GM12864 (cell line): ENCODE measurements at regions not wholly inside any gene's neighbourhood (a gene's known extent, or its start where the extent isn't known, plus 50 kb on each side); places are given as distances from the start of the nearest gene placed in this dataset.

Source experiments
- DNase-seq: peaks from one replicate; pipeline ENCODE4 v3.0.0-alpha.2; 2011; ENCODE audit warnings: low read depth
- H3K4me3 ChIP-seq: 2 replicates; pipeline ENCODE4 v1.5.1; 2011; ENCODE audit warnings: mild to moderate bottlenecking, low read depth, low read length, control low read depth
- CTCF ChIP-seq: IDR thresholded peaks from 2 replicates; pipeline ENCODE4 v1.5.1; 2011; ENCODE audit warnings: low read depth, mild to moderate bottlenecking, moderate library complexity, low read length, control low read depth, inconsistent platforms; ENCODE audit errors: missing control alignments

- H3K4me3 ChIP-seq: no peak overlapping the region
- DNase-seq: no peak
- no peak for TF ChIP-seq CTCF
Measured at GRCh38 chr5:152221721-152222629, 183.1 kb downstream of the NMUR2 start.

- H3K4me3 ChIP-seq: no peak overlapping the region
- TF ChIP-seq CTCF: no peak
- DNase-seq: no peak
Measured at GRCh38 chr5:152218694-152219093, 186.4 kb downstream of the NMUR2 start.

GRCh38 chr5:152205804-152206203 is 199.3 kb downstream of the NMUR2 start:
- no peak for TF ChIP-seq CTCF
- no peak overlapping the region for H3K4me3 ChIP-seq
- no peak for DNase-seq

GRCh38 chr5:152202321-152202720 is 202.8 kb downstream of the NMUR2 start:
- TF ChIP-seq CTCF: no peak
- no peak overlapping the region for H3K4me3 ChIP-seq
- DNase-seq: no peak

GRCh38 chr5:152193391-152194107 is 211.5 kb downstream of the NMUR2 start:
- no peak for TF ChIP-seq CTCF
- no peak overlapping the region for H3K4me3 ChIP-seq
- DNase-seq: no peak

GRCh38 chr5:152188251-152188650 is 216.8 kb downstream of the NMUR2 start:
- no peak for TF ChIP-seq CTCF
- no peak overlapping the region for H3K4me3 ChIP-seq
- no peak for DNase-seq

GRCh38 chr5:152187668-152188067 is 217.4 kb downstream of the NMUR2 start:
- no peak for DNase-seq
- no peak for TF ChIP-seq CTCF
- no peak overlapping the region for H3K4me3 ChIP-seq
